PC-3 (cell line): ENCODE measurements at regions not wholly inside any gene's neighbourhood (a gene's known extent, or its start where the extent isn't known, plus 50 kb on each side); places are given as distances from the start of the nearest gene placed in this dataset.
"Not testable (repeated sequence)": the region's sequence is repeated elsewhere in the genome, so short reads cannot be mapped to it uniquely, and the experiment has no call there.

ENCODE experiments used
- ATAC-seq: fragments of 200-7000 bp; cut with Tn5 transposase; 2 replicates; pipeline ENCODE4 v1.9.1; 2020; ENCODE audit warnings: mild to moderate bottlenecking, moderate library complexity
- BruUV-seq: library from RNA; stranded (reverse); fragments of 400-500 nt; replicated peaks from 2 replicates; lab custom pipeline; 2021; lab: Mats Ljungman, UMichigan
- CTCF ChIA-PET: fragments of 300-600 bp; sonication (Branson Sonifier 250); formaldehyde crosslinking; loops from one replicate; lab custom pipeline; 2022; ENCODE audit warnings: antibody characterized with exemption; lab: Charles Lee
- POLR2A ChIA-PET: fragments of 300-600 bp; sonication (Branson Sonifier 250); formaldehyde crosslinking; loops from one replicate; lab custom pipeline; 2022; ENCODE audit warnings: antibody characterized with exemption; ENCODE audit not compliant: unreplicated experiment; lab: Charles Lee
- DNase-seq: peaks from one replicate; pipeline ENCODE4 v3.0.0-alpha.2; 2015
- H2AFZ ChIP-seq: fragments of 300-600 bp; sonication (generic); 2 replicates; pipeline ENCODE4 v1.6.0; 2016; ENCODE audit warnings: antibody characterized with exemption, low read length
- H3F3A ChIP-seq: fragments of 300-600 bp; sonication (generic); one replicate; pipeline ENCODE4 v1.6.0; 2017; ENCODE audit warnings: antibody characterized with exemption, low read length, control low read depth, mild to moderate bottlenecking; ENCODE audit not compliant: unreplicated experiment
- H3K27ac ChIP-seq: fragments of 300-600 bp; sonication (generic); 2 replicates; pipeline ENCODE4 v1.5.1; 2016; ENCODE audit warnings: mild to moderate bottlenecking, low read length
- H3K27me3 ChIP-seq: fragments of 300-600 bp; sonication (generic); 2 replicates; pipeline ENCODE4 v1.6.1; 2016; ENCODE audit warnings: low read length, mixed read lengths
- H3K36me3 ChIP-seq: fragments of 300-600 bp; sonication (generic); 2 replicates; pipeline ENCODE4 v1.6.1; 2016; ENCODE audit warnings: low read depth, mixed run types, low read length, mixed read lengths
- H3K4me1 ChIP-seq: fragments of 300-600 bp; sonication (generic); 2 replicates; pipeline ENCODE4 v1.5.1; 2016; ENCODE audit warnings: low read length; ENCODE audit not compliant: insufficient read depth
- H3K4me2 ChIP-seq: fragments of 300-600 bp; sonication (generic); 2 replicates; pipeline ENCODE4 v1.6.0; 2016; ENCODE audit warnings: low read length
- H3K4me3 ChIP-seq: fragments of 300-600 bp; sonication (generic); 2 replicates; pipeline ENCODE4 v1.5.1; 2016; ENCODE audit warnings: mild to moderate bottlenecking, low read length, mixed read lengths
- H3K79me2 ChIP-seq: fragments of 300-600 bp; sonication (generic); 2 replicates; pipeline ENCODE4 v1.6.1; 2017; ENCODE audit warnings: low read length, mixed read lengths
- H3K9ac ChIP-seq: fragments of 300-600 bp; sonication (generic); 2 replicates; pipeline ENCODE4 v1.6.0; 2016; ENCODE audit warnings: mild to moderate bottlenecking, low read length
- H3K9me2 ChIP-seq: fragments of 300-600 bp; sonication (generic); replicated peaks from 2 replicates; pipeline ENCODE4 v1.6.1; 2016; ENCODE audit warnings: mixed run types, low read length, mixed read lengths
- H3K9me3 ChIP-seq: fragments of 300-600 bp; sonication (generic); 2 replicates; pipeline ENCODE4 v1.6.1; 2016; ENCODE audit warnings: low read length, mixed read lengths
- H4K20me1 ChIP-seq: fragments of 300-600 bp; sonication (generic); 2 replicates; pipeline ENCODE4 v1.6.1; 2016; ENCODE audit warnings: low read length, mixed read lengths
- EZH2 ChIP-seq: fragments of 300-600 bp; sonication (generic); IDR thresholded peaks from one replicate; pipeline ENCODE4 v1.6.1; 2017; ENCODE audit warnings: antibody characterized with exemption, mild to moderate bottlenecking, low read length; ENCODE audit not compliant: unreplicated experiment
- EZH2phosphoT487 ChIP-seq: fragments of 300-600 bp; sonication (generic); IDR thresholded peaks from 2 replicates; pipeline ENCODE4 v1.6.1; 2018; ENCODE audit warnings: mild to moderate bottlenecking, antibody characterized with exemption, low read length, borderline replicate concordance
- intact Hi-C: fragments of 100-400 bp; cut with micrococcal nuclease; formaldehyde crosslinking; loops from 2 replicates; pipeline ENCODE4 v1.9.0; 2023
- TF ChIP-seq, protein P1 (sequence below): fragments of 300-600 bp; sonication (generic); conservative IDR thresholded peaks from 2 replicates; pipeline ENCODE4 v1.5.1; 2017; ENCODE audit warnings: antibody characterized with exemption, low read depth, mild to moderate bottlenecking, low read length

DNA sequence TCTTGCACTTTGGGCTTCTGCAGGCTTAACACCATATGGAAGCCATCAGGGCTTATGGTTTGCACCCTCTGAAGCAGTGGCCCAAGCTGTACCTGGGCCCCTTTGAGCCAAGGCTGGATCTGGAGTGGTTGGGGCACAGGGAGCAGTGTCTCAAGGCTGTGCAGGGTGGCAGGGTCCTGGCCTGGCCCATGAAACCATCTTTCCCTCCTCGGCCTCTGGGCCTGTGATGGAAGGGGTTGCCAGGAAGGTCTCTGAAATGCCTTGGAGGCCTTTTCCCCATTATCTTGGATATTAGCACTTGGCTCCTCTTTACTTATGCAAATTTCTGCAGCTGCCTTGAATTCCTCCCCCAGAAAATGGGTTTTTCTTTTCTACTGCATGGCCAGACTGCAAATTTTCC is 134.7 kb upstream of the USP9X start:
- ChIA-PET CTCF (no interaction called here), POLR2A (no interaction called here)
- no peak overlapping the region for H3K9ac ChIP-seq
- no peak overlapping the region for H2AFZ ChIP-seq
- no peaks in the 10 kb centered on the region for H3K79me2 ChIP-seq
- DNase-seq (no peak), ATAC-seq (no peak)
- H3K4me1 ChIP-seq, result peaks cover 8% of the 10 kb centered on the region; the same call in 1 of the 2 replicates
- no peaks in the 10 kb centered on the region for H3K9me3 ChIP-seq
- no peak overlapping the region for H3K4me2 ChIP-seq
- no TSS peak for BruUV-seq
- no peaks in the 10 kb centered on the region for H4K20me1 ChIP-seq
- no peaks in the 10 kb centered on the region for H3F3A ChIP-seq
- no peak overlapping the region for H3K27ac ChIP-seq
- H3K9me2 ChIP-seq, result no peaks in the 10 kb centered on the region
- no peaks in the 10 kb centered on the region for H3K27me3 ChIP-seq
- no peak for TF ChIP-seq EZH2
- no peak for TF ChIP-seq EZH2phosphoT487
- TF ChIP-seq, protein P1, sequence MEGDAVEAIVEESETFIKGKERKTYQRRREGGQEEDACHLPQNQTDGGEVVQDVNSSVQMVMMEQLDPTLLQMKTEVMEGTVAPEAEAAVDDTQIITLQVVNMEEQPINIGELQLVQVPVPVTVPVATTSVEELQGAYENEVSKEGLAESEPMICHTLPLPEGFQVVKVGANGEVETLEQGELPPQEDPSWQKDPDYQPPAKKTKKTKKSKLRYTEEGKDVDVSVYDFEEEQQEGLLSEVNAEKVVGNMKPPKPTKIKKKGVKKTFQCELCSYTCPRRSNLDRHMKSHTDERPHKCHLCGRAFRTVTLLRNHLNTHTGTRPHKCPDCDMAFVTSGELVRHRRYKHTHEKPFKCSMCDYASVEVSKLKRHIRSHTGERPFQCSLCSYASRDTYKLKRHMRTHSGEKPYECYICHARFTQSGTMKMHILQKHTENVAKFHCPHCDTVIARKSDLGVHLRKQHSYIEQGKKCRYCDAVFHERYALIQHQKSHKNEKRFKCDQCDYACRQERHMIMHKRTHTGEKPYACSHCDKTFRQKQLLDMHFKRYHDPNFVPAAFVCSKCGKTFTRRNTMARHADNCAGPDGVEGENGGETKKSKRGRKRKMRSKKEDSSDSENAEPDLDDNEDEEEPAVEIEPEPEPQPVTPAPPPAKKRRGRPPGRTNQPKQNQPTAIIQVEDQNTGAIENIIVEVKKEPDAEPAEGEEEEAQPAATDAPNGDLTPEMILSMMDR, result no peak
- intact Hi-C loops, result no loop called here
- no peak overlapping the region for H3K4me3 ChIP-seq
- H3K36me3 ChIP-seq, result no peaks in the 10 kb centered on the region

DNA sequence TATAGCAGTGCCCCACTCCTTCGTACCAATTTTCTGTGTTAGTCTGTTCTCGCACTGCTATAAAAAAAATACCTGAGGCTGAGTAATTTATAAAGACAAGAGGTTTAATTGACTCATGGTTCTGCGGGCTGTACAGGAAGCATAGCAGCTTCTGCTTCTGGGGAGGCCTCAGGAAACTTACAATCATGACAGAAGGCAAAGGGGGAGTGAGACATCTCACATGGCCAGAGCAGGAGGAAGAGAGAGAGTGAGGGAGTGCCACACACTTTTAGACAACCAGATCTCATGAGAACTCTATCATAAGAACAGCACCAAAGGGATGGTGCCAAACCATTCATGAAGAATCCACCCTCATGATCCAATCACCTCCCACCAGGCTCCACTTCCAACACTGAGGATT is 133.8 kb upstream of the USP9X start:
- H3K4me1 ChIP-seq, H3K9me2 ChIP-seq, H3K9me3 ChIP-seq, H3K27me3 ChIP-seq, POLR2A ChIA-PET, H4K20me1 ChIP-seq, CTCF ChIA-PET, H3K9ac ChIP-seq, H3K4me3 ChIP-seq, intact Hi-C loops, H3K27ac ChIP-seq, ATAC-seq, H3K79me2 ChIP-seq, H3F3A ChIP-seq, DNase-seq, H2AFZ ChIP-seq, H3K4me2 ChIP-seq, H3K36me3 ChIP-seq, BruUV-seq: not testable (repeated sequence)

DNA sequence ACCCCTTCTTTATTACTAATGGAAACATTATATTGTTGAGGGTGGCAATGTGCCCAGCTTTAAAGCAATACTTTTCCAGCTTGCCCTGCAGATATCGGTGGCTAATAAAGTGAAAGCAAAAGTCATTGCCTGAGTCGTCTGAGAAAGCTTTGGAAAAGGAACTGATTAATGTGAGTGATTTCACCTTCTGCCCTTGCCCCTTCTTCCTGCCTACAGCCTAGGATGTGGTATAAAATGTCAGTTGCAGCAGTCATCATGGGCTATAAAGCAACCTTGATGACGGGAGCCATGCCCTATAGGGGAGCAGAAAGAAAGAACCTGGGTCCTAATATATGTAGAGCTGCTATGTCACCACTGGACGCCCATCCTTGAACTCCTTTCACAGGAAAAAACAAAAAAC is 132.4 kb upstream of the USP9X start:
- Histone ChIP-seq H3K4me1 (peaks cover 5% of the 10 kb centered on the region; the same call in 1 of the 2 replicates), H3K9me2 (no peaks in the 10 kb centered on the region), H3K4me3 (peak overlapping the region; percentile 53), H2AFZ (peak overlapping the region; percentile 68), H3K9ac (no peak overlapping the region), H3K36me3 (no peaks in the 10 kb centered on the region), H3K79me2 (no peaks in the 10 kb centered on the region), H3K27ac (no peak overlapping the region), H3K9me3 (no peaks in the 10 kb centered on the region), H4K20me1 (no peaks in the 10 kb centered on the region), H3K27me3 (no peaks in the 10 kb centered on the region), H3F3A (no peaks in the 10 kb centered on the region), H3K4me2 (peak overlapping the region; percentile 69)
- no TSS peak for BruUV-seq
- TF ChIP-seq EZH2 (no peak), EZH2phosphoT487 (no peak)
- TF ChIP-seq, protein P1, result no peak
- ATAC-seq, result 0 out of 2 replicates have a peak, but pooled peaks have one; percentile 29
- intact Hi-C loops, result no loop called here
- ChIA-PET CTCF (no interaction called here), POLR2A (no interaction called here)
- DNase-seq, result peak; percentile 7
